Motor neuron (in vitro differentiated cells): ENCODE measurements at regions not wholly inside any gene's neighbourhood (a gene's known extent, or its start where the extent isn't known, plus 50 kb on each side); places are given as distances from the start of the nearest gene placed in this dataset.
A peak's percentile ranks its signal among the peaks of the same experiment; 100 is the strongest.

Experiments used
- ATAC-seq, 8 experiments: fragments of 200-7000 bp; cut with Tn5 transposase; replicated peaks in 6 of 8; 2 replicates each; pipeline ENCODE4 v1.8.0; 2021; ENCODE audit warnings: mild to moderate bottlenecking in 8 of 8, moderate library complexity in 8 of 8
- H3K27ac ChIP-seq, 2 donors: fragments of 250-450 bp; sonication (Bioruptor Pico); 2 replicates each; pipeline ENCODE4 v1.9.0; 2021; ENCODE audit warnings: antibody characterized with exemption in 2 of 2, mild to moderate bottlenecking in 2 of 2, moderate library complexity in 1 of 2
- H3K4me1 ChIP-seq, 2 donors: fragments of 250-450 bp; sonication (Bioruptor Pico); replicated peaks in 1 of 2; 2 replicates each; pipeline ENCODE4 v1.6.1; 2021; ENCODE audit warnings: antibody characterized with exemption in 2 of 2, mild to moderate bottlenecking in 2 of 2, moderate library complexity in 1 of 2
- H3K4me3 ChIP-seq, 5 donors: fragments of 250-450 bp; sonication (Bioruptor Pico); 2 replicates each; pipeline ENCODE4 v1.9.0; 2021; ENCODE audit warnings: antibody characterized with exemption in 5 of 5, mild to moderate bottlenecking in 5 of 5, moderate library complexity in 4 of 5
- WGBS, 10 experiments: fragments of 450-650 bp; shearing (Covaris generic); methylation state at CpG; one replicate each; pipeline ENCODE4 v1.0.0; 2022; 5-methylcytosine and 5-hydroxymethylcytosine counted together
- in situ Hi-C, 9 experiments: fragments of 400-800 bp; cut with MboI; loops; one replicate each; pipeline ENCODE4 v1.15.0; 2021; ENCODE audit warnings: low sequenced_read_pairs in 9 of 9, low pct_unique_long_range_greater_than_20kb in 2 of 9; ENCODE audit not compliant: unreplicated experiment in 9 of 9

DNA sequence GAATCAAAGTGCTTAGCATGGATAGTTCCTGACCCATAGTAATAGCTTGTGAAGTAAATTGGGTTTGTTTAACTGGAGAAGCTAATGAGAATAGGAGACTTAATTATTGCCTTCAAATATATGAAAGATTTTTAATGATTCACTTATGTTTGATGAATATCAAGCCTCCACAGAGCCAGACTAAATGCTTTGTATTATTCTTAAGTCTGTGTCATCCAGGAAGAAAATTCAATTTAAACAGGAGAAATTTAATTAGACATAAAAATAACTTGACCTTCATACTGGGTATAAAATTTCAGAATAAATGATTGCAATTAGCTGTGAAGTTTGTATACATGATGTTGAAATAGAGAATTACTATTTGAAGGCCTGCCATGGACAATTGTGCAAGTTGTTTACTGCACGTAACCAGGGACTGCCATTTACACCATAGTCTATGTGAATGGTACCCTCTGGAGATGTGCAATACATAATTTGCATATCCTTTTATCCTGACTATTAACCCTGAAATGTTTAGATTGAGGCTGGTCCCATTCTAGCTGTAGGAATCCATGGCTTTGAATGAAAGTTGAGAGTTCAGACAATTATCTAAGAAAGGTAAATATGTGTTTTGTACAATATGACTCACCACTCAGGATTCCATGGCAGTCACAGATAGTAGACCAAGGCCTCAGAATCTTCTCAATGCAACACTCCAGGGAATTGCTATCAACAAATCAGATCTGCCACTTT is 133.5 kb upstream of the IL12B start:
- in situ Hi-C loops = no loop called here
- peak in 3 of 8 experiments; percentile 56 to 82 (median 67) for ATAC-seq
- 60 to 100% (median 80%) methylated on average over 1 of the region's 1 CpG; no CpG with 5 or more reads in 3 of the 10 experiments for WGBS, 10 experiments
- Histone ChIP-seq H3K4me3 (no peak overlapping the region), H3K27ac (no peak overlapping the region), H3K4me1 (peaks cover 4 to 9% of the 10 kb centered on the region in 2 donors)

DNA sequence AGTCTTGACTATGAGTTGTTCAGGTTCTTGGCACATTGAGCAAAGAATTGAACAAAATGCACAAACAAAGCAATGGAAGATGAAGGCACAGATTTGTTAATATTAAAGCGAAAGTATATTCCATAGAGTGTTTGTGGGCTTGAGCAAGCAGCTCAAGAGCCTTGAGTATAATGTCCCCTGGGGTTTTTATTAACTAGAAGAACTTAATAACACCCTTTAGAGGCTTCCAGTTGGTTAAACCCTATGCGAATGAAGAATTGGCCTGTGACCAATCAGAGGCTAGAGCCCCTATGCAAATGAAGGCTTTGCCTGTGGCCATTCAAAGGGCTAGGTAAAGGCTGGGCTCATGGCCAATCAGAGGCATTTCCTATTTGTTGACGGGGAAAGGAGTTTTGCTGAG is 135.3 kb upstream of the IL12B start:
- in situ Hi-C loops = no loop called here
- ATAC-seq = no peak

DNA sequence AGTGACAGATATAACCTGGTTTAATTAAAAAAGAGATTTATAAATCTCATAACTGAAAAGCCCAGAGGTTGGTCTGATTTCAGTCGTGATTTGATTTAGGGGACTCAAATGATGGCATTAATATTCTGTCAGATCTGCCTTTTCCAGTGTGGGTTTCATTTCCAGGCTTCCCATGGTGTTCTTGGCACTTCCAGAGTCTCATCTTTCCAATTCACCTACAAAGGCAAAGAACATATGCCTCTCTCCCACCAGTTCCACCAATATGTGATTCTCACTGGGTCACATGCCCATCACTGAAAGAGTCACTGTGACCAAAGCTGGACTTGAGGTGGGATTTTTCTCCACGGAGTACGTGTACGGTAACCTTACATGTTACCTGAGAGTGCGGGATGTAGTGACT is 137.4 kb upstream of the IL12B start:
- no peak overlapping the region for H3K4me3 ChIP-seq
- no peak for ATAC-seq
- peaks cover 1 to 2% of the 10 kb centered on the region in 2 donors for H3K4me1 ChIP-seq
- in situ Hi-C loops = no loop called here
- H3K27ac ChIP-seq = no peak overlapping the region
- 60 to 100% (median 93%) methylated on average over 1 to 5 of the region's 5 CpGs; no CpG with 5 or more reads in 1 of the 10 experiments for WGBS, 10 experiments

More for the DNA sequence above, 135.3 kb upstream of the IL12B start:
- H3K27ac ChIP-seq = no peak overlapping the region
- H3K4me3 ChIP-seq = no peak overlapping the region
- WGBS, 10 experiments = 67 to 100% (median 81%) methylated on average over 1 to 3 of the region's 3 CpGs
- H3K4me1 ChIP-seq = peaks cover 3 to 4% of the 10 kb centered on the region in 2 donors

DNA sequence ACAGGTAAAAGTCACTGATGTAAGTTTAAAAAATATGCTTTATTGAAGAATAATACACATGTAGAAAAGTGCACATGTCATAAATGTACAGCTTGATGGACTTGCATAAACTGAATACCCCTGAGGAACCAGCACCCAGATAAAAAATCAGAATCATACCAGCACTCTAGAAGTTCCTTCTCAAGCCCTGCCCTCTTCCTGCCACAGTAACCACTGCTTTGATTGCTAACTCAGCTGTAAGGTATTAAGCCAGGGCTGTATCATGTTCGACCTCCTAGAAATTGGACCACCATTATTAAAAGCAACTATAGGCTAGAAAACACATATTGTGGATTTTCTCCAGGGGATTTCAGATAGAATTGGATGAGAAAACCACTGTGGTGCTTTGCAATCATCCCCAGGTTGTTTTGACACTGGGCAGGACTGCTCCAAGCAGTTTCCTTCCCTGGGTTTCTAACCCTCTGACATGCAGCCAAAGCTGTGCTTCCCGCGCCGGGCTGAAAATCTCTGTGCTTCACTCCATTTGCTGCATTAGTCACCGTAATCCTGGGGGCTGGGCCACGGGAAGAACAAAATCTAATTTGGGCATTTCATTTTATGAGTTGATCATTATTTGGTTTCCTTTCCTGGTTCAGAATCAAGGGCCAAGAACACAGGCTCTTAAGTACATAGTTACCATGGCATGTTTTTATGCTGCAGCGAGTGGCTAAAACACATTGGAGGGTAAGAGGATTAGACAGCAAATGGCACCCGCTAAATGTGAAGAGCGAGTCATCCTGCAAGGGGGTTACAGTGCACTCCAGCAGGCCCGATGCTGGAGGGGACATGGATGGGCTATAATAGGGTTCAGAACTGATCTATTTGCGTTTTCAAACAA is 139.4 kb upstream of the IL12B start:
- Histone ChIP-seq H3K4me1 (no peaks in the 10 kb centered on the region), H3K4me3 (no peak overlapping the region), H3K27ac (no peak overlapping the region)
- 9 to 98% (median 90%) methylated on average over 2 to 11 of the region's 11 CpGs; no CpG with 5 or more reads in 3 of the 10 experiments for WGBS, 10 experiments
- peak in 1 of 8 experiments; percentile 67 for ATAC-seq
- in situ Hi-C loops = no loop called here

DNA sequence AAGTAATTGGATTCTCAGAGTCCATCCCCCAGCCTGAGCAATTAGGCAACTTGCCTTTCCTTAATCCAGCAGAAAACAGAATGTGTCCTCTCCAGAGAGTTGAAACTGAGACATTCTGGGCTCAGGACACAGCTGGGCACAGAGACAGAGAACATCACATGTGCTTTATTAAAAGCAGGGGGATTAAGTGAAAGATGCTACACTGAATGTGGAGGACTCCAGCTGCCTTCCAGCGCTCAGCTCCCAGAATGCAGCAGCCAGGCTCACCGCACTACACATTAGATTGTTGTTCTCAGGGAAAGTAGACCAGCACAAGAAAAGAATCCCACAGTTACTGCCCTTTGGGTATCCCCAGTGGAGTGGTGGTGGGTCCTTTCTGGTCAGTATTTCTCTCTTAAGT is 141.6 kb upstream of the IL12B start:
- Histone ChIP-seq H3K27ac (no peak overlapping the region), H3K4me3 (no peak overlapping the region), H3K4me1 (no peaks in the 10 kb centered on the region)
- ATAC-seq = peak in 1 of 8 experiments; percentile 30
- in situ Hi-C loops = no loop called here
- WGBS, 10 experiments = 0 to 100% (median 79%) methylated on average over 1 to 2 of the region's 2 CpGs; no CpG with 5 or more reads in 4 of the 10 experiments

DNA sequence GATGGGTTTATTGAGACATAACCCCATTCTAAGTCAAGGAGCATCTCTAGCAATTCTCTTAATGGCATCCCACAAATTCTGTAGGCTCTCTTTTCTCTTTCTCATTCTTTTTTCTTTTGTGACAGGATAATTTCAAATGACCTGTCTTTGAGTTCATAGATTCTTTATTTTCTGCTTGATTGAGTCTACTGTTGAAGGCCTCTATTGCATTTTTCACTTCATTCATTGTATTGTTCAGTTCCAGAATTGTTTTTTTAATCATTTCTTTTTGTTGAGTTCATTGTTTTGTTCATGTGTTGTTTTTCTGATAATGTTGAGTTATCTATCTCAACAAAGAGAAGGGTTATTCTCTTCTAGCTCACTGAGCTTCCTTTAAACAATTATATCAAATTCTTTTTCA is 144.7 kb upstream of the IL12B start:
- H3K4me1 ChIP-seq = no peaks in the 10 kb centered on the region
- ATAC-seq = no peak
- H3K4me3 ChIP-seq = no peak overlapping the region
- in situ Hi-C loops = no loop called here
- no peak overlapping the region for H3K27ac ChIP-seq

DNA sequence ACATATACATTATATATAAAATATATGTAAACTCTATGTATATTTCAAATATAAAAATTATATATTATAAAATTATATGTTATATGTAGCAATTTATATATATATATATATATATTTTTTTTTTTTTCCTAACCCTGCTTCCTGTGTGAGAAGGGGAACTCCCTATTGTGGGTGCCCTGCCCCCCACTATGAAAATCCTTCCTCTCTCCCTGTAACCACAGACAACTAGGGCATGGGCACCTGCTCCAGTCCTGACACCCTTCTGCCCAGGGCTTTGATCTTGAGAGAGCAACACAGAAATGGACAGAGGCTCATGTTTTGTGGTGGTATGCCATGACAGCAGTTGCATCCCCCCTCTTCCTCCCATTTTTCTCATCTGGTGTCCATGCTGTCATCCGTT is 148.7 kb upstream of the IL12B start:
- no peak overlapping the region for H3K27ac ChIP-seq
- no peak overlapping the region for H3K4me3 ChIP-seq
- in situ Hi-C loops = no loop called here
- ATAC-seq = no peak
- 20 to 80% (median 58%) methylated on average over 1 of the region's 1 CpG; no CpG with 5 or more reads in 6 of the 10 experiments for WGBS, 10 experiments
- H3K4me1 ChIP-seq = no peaks in the 10 kb centered on the region

DNA sequence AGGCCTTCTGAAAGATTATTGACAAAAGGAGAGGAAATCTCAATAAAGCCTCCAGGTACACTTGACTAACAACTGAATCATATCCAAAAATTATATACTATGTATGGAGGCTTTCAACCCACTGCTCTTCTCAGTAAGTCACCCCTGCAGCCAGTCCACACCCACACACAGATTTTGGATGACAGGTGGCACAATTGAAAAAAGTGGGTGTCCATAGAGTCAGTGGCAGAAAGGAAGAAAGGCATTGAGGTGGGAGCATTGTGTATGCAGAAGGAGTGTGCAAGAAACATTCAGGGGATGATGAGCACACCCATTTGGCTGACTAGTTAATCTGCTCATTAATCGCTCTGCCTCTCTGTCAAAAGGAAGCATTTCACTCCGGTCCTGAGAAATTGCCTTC is 150.6 kb upstream of the IL12B start:
- H3K27ac ChIP-seq = no peak overlapping the region
- no peak for ATAC-seq
- H3K4me1 ChIP-seq = no peaks in the 10 kb centered on the region
- H3K4me3 ChIP-seq = no peak overlapping the region
- in situ Hi-C loops = no loop called here
- 80 to 100% (median 89%) methylated on average over 1 to 2 of the region's 2 CpGs; no CpG with 5 or more reads in 5 of the 10 experiments for WGBS, 10 experiments

DNA sequence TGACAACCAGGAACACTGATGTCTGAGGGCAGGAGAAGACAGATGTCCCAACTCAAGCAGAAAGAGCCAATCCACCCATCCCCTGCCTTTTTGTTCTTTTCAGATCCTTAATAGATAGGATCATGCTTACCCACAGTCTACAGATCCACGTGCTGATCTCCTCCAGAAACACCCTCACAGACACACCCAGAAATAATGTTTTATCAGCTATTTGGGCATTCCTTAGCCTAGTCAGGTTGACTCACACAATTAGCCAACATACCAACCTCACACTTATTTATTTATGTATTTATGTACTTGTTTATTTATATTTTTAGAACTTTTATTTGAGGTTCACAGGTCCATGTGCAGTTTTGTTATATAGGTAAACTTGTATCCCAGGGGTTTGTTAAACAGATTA is 151.5 kb upstream of the IL12B start:
- in situ Hi-C loops = no loop called here
- Histone ChIP-seq H3K4me1 (no peaks in the 10 kb centered on the region), H3K27ac (no peak overlapping the region), H3K4me3 (no peak overlapping the region)
- no peak for ATAC-seq
- 20 to 86% (median 67%) methylated on average over 1 of the region's 1 CpG; no CpG with 5 or more reads in 5 of the 10 experiments for WGBS, 10 experiments

DNA sequence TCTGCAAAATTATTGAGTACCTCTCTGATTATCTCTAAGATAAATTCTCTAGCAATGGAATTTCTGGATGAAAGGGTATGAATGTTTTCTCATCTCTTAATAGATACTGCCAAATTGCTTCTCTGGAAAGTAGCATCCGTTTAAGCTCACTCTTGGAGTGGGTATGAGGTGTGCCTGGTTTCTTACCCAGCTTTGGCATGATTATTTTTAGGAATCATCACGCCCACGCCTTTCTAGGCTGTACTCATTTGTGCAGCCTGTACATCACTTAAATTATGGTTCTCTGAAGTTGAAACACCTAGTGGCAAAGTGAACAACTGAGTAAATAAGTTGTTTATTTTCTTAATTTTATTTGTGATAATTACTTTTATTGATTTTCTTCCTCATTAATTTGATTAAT is 156.5 kb upstream of the IL12B start:
- ATAC-seq = no peak
- 38 to 100% (median 80%) methylated on average over 1 to 3 of the region's 3 CpGs; no CpG with 5 or more reads in 1 of the 10 experiments for WGBS, 10 experiments
- in situ Hi-C loops = no loop called here
- Histone ChIP-seq H3K4me1 (no peaks in the 10 kb centered on the region), H3K4me3 (no peak overlapping the region), H3K27ac (no peak overlapping the region)

DNA sequence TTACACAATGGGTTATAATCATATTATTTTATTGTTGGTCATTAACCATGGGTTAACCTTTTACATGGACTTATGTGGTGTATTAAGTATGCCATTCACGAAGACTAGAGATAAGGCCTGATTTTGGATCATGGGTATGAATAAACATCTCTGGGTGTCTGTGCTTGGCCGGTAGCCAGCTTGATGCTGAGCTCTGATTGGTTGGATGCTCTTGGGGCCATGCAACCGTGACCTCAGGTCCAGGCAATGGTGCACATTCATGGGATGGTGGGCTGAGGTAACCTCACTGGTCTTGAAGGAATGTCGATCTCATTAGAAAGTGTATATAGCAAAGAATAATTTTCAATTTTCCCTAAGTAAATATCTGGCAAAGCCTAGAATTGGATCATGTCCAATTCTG is 158.2 kb upstream of the IL12B start:
- Histone ChIP-seq H3K4me1 (no peaks in the 10 kb centered on the region), H3K27ac (no peak overlapping the region), H3K4me3 (no peak overlapping the region)
- 60 to 100% (median 81%) methylated on average over 1 to 4 of the region's 4 CpGs; no CpG with 5 or more reads in 3 of the 10 experiments for WGBS, 10 experiments
- no peak for ATAC-seq
- in situ Hi-C loops = no loop called here

DNA sequence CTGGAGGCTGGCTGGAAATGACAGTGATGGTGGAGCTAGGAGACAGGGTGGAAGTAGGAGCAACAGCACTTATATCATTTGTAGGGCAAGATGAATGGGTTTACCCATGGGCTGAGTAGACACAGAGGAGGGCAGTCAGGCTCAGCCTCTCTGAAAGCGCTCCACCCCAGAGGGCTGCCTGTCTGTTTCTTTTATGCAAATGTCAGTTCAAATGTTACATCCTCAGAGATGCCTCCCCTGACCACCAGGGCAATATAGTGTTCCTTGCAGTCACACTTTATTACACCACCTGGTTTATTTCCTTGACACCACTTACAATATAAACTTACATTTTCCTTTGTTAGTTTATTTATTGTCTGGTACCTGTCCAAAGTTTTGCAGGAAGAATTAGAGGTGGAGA is 159.5 kb upstream of the IL12B start:
- peak in 2 of 8 experiments; percentile 59 to 81 for ATAC-seq
- no peak overlapping the region for H3K4me3 ChIP-seq
- H3K27ac ChIP-seq = no peak overlapping the region
- in situ Hi-C loops = no loop called here
- 71 to 100% (median 93%) methylated on average over 1 of the region's 1 CpG; no CpG with 5 or more reads in 4 of the 10 experiments for WGBS, 10 experiments
- H3K4me1 ChIP-seq = no peaks in the 10 kb centered on the region

DNA sequence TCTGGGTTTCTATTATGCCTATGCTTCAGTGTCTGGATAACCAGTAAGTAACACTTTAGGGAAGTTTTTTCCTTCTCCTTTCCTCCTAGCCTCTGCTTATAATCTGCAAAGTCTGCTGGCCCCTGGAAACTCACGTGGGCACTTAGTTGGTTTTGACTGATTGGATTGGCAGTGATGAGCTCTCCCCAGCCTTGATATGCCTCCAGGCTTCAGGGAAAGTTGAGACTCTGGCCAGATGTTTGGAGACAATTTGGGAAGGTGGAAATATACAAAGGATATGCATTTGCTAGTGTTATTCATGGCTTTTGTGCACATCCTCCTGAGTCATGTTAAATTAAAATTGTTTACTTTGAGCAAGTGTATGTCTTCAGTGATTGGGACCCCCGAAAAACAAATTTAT is 160.2 kb upstream of the IL12B start:
- in situ Hi-C loops = no loop called here
- WGBS, 10 experiments = 17 to 77% (median 47%) methylated on average over 1 to 2 of the region's 2 CpGs; no CpG with 5 or more reads in 2 of the 10 experiments
- H3K4me3 ChIP-seq = no peak overlapping the region
- peak in 3 of 8 experiments; percentile 50 to 74 (median 72) for ATAC-seq
- H3K4me1 ChIP-seq = no peaks in the 10 kb centered on the region
- no peak overlapping the region for H3K27ac ChIP-seq
